Right ventricle myocardium superior (tissue), 1 donor: ENCODE measurements at regions not wholly inside any gene's neighbourhood (a gene's known extent, or its start where the extent isn't known, plus 50 kb on each side); places are given as distances from the start of the nearest gene placed in this dataset.

ENCODE experiments used
- ATAC-seq: fragments of 200-7000 bp; cut with Tn5 transposase; one replicate; pipeline ENCODE4 v1.9.1; 2020; ENCODE audit warnings: mild to moderate bottlenecking; ENCODE audit not compliant: poor library complexity
- DNase-seq: peaks from one replicate; pipeline ENCODE4 v3.0.0-alpha.2; 2020
- intact Hi-C: fragments of 100-400 bp; cut with DNase I; formaldehyde crosslinking; loops from one replicate; pipeline ENCODE4 v1.11.2; 2022
- donor health status: DM: no; HTN: yes; CAD: no; lungs with severe emphysema.

DNA sequence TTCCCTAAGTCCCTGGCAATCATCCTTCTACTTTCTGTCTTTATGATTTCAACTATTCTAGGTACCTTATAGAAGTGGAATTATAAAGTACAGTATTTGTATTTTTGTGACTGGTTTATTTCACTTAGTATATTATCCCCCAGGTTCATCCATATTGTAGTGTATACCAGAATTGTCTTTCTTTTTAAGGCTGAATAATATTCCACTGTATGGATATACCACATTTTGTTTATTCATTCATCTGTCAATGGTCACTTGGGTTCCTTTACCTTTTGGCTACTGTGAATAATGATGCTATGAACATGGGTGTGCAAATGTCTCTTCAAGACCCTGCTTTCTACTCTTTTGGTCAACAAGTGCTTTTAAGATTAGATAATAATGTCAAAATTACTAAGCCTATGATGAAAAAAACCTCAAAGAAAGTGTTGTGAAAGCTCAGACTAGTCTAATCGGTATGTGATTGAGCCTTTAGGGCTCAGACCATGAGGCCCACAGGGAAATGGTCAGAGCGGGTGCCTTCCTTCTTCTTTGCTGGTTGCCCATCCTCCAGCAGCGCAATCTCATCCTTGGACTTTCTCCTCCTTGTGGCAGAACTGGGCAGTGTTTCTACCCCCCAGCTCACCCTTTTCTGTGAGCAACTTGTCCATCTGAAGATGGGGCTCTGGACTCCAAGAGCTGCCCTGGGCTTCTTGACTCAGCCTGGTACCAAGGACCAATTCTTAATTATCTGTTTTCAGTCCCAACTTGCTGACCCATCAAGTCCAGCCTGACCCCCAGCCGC lies 105.4 kb downstream of the TTC8 start:
- intact Hi-C loops, result no loop called here
- DNase-seq (no peak), ATAC-seq (no peak)

DNA sequence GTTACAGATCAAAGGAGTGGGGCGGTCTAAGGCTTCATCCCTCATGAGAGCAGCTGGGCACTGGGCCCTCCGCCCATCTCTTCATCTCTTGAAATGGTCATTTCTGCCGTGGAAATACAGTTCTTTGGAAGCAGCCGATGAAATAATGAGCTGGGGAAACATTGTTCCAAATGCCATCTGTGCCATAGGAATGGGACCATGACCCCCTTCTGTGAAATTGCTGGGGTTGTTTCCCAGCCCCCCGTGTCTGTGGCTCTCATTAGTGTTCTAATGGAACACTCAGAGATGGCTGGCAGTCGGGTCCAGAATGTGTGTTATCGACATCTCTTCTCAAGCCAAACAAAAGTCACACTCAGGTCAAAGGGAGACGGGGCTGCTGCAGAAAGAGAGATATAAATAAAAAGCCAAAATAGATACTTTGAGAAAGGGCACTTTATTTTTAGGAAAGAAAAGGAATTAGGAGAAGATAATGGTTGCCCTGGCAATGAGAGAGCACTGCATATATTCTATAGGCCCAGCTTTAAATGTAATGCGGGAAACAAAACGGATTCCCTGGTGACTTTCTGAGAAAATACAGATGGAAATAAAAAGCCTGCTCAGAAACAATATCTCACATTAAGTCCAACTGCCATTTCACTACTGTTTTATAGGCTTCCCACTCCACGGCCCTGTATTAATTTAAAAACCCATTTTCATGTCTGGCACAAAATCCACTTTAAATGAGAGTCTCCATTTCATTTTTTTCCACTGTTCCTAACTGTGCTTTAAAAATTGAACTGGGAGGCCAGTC lies 107.1 kb downstream of the TTC8 start:
- intact Hi-C loops, result no loop called here
- DNase-seq (no peak), ATAC-seq (no peak)

DNA sequence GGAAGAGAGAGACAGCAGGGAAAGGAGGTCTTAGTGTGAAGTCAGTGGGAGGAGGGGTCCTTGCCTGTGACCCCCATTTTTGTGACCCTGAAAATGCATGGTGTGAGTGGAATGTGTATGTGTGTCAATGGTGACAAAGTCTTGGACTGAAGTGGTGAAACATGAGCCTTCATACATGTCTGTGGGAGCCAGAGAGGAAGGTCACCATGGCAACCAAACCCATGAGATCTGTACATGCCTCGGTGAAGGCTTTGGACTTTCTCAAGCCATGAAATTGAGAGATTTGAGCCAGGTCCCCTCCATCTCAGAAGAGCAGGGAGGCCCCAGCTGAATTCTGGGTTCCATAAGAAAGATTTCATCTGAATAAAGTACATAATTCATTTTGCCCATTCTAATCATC lies 108.7 kb downstream of the TTC8 start:
- ATAC-seq (no peak), DNase-seq (no peak)
- intact Hi-C loops, result no loop called here

DNA sequence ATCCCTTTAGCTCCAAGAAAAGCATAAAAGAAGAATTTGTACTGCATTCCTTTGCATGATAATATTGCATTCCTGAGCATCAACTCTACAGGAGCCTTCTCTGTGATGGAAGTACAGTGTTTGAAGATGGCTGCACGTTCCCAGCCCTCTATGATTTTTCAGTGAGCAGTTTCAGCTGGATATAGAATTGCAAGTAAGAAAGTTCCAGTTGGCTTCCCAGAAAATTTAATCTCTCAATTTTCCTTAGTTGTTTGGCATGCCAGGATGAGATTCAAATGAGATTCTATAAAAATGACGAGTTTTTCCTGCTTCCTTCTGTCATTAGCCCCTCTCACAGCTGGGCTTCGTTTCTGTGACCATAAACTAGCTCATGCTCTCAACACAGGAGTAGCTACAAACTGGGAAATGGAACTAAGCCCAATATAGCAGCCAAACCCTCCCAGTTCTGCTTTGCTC lies 109.9 kb downstream of the TTC8 start:
- ATAC-seq (no peak), DNase-seq (no peak)
- intact Hi-C loops, result no loop called here

DNA sequence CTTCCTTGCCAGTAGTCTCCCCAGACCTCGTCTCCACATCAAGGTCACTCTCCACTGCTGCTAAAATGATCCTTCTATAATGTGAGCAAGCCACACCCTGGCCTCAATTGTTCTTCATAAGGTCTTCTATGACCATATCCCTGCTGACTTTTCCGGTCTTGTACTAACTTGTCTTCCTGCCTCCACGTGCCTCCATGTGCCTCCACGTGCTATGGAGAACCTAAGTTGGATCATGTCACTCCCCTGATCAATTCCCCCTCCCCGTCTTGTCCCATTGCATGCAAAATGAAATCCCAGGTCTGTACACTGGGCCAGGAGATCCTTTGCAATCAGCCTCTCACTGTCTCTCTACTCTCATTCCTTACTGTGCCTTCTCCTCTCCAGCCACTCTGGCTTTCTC lies 110.6 kb downstream of the TTC8 start:
- no peak for DNase-seq
- no peak for ATAC-seq
- intact Hi-C loops, result no loop called here

DNA sequence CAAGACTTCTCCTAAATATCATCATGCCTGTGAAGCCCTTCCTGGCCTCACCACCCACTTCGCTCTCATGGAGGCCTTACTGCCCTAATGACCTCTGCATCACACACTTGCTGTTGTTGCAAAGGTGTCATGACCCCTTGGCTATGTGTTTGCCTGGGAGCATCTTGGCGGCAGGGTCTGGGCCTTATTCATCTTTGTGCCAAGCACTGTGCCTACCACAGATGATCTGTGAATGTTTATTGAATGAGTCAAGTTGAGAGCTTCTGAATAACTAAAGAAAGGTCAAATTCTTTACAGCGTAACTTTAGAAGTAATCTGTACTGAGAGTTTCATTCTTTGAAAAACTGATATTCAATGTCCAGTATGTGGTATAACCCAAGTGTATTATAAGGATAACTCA lies 113.3 kb downstream of the TTC8 start:
- intact Hi-C loops, result no loop called here
- no peak for DNase-seq
- no peak for ATAC-seq

DNA sequence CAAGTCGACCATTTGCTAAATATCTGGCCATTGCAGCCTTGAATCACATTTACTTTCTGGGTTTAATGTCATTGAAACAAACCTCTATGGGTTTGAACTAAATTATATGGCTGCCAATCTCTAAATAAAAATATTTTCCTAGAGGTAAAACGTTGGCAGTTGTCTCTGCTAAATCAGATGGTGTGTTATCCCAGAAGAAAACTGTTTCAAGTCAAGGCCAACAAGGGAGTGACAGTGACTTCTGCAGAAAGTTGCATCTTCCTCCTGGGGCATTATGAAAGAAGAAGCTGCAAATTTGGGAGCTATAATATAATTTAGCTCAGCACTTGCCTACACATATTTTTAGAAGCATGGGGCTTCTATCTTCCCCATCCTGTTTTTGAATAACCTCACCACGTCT lies 116.2 kb downstream of the TTC8 start:
- DNase-seq (no peak), ATAC-seq (no peak)
- intact Hi-C loops, result no loop called here

DNA sequence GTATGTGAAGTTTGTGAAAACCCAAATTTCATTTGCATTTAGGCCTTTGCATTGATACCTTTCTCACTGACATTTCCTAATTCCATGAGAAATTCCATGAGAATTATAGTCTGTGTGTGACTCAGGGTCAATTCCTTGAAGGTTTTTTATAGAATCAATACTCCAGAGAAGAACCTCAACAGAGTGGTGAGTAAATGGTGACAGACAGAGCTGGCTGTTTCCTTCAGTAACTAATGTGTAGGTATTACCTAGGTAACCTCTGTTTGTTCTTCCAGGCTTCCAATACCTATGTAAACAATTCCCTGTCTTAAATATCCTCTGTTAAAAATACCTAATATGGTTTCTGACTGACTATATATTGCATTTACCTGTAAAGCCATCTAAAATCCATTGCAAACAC lies 117.0 kb downstream of the TTC8 start:
- no peak for ATAC-seq
- DNase-seq, result no peak
- intact Hi-C loops, result no loop called here

DNA sequence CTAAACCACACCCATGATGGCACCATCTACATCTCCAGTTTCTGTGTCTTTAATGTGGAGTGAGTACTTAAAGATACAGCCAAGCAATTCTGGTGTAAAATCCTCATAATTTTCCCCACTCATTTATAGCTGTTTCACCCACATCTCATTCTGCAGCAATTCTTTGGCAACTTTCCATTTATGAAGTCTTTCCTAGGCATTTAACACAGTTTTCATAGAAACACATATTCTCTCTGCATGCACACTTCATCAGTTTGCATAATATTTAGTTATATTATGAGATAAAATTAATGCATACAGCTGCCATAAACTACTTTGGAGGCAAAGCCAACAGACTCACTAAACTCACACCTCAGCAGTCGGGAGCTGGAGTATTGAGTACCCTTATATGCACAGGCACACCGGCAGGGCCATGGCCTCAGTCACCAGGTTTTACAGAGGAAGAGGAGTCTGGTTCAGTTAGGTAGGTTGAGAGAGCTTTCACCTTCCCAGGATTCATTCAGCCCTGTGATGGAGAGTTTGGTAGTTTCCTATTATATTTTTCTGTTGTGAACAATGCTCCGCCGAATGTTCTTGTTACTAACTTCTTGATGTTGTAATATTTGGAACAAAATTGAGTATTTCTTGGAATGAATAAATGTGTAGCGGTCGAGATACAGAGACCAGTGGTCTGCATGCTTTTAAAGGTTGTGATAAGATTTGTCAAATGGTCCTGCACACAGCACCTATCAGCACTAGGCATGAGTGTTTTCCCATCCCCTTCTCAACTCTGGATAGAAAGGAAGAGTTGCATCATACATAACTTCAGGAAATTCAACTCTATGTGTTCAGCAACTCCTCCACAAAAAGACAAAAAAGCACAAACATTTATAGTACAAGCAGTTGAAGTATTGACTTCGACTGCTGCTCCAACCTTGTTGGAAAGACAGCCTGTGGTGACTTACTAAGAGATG lies 123.5 kb downstream of the TTC8 start:
- intact Hi-C loops, result no loop called here
- ATAC-seq (no peak), DNase-seq (no peak)

DNA sequence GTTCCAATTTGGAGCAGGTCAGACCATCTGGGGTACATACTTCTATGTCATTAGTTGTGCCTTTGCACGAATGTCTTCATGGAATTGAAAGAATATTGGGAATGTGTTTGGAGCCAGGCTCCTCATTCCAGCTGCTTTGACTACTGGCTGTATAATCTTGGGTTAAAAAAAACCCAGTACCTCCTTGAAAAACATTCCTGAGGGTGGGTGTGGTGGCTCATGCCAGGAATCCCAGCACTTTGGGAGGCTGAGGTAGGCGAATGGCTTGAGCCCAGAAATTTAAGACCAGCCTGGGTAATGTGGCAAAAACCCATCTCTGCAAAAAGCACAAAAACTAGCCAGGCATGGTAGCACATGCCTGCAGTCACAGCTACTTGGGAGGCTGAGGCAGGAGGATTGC lies 125.6 kb downstream of the TTC8 start:
- DNase-seq (no peak), ATAC-seq (no peak)
- intact Hi-C loops, result no loop called here

DNA sequence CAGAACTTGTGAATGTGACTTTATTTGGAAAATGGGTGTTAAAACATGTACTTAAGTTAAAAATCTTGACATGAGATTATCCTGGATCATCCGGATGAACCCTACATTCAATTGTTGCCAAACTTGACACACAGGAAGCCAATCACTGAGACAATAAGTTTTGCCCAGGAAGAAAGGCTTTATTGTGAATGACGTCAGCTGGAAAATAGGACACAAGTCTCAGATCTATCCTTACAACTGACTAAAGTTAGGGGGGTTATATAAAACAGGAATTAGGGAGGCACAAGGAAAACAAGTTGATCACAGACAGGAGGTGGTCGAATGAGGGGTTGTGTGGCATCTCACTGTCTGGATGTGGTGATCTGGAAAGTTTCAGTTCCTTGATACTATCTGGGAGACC lies 126.9 kb downstream of the TTC8 start:
- DNase-seq, result no peak
- intact Hi-C loops, result no loop called here
- ATAC-seq, result no peak

DNA sequence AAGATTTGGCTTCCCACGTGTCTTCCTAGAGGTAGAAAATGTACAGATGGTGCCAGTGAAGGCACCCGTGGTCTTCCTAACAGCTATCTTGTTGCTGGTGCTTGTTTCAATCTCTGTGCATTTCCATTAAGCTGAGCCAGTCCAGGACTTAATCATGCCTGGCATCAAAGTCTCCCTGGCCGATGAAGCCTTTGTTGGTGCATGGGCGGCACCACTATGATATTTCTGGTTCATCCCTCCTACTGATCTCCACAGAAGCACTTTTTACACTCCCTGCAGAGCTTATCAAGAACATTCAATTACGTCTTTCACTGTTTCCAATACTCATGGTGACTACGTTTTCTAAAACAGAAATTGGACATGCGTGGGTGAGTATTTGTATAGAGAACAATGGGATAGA lies 128.4 kb downstream of the TTC8 start:
- intact Hi-C loops, result no loop called here
- no peak for ATAC-seq
- DNase-seq, result no peak

DNA sequence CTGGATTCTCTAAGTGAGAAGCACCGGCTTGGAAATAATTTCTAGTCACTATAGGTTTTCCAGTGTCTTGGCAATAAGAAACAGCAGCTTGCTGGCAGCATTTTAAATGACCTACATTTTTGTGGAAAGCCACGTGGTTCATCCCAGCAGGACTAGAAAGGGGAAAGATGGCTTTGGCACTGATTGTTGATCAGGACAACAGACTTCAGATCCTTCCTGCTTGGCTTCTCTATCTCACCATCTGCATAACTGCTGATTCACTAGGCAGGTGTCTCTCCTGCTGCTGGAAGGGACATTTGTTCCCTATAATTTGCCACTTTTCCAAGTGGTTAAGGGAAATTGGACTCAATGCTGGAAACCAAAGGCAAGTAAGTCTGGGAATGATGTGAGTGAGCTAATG lies 131.0 kb downstream of the TTC8 start:
- intact Hi-C loops, result no loop called here
- ATAC-seq (no peak), DNase-seq (no peak)

DNA sequence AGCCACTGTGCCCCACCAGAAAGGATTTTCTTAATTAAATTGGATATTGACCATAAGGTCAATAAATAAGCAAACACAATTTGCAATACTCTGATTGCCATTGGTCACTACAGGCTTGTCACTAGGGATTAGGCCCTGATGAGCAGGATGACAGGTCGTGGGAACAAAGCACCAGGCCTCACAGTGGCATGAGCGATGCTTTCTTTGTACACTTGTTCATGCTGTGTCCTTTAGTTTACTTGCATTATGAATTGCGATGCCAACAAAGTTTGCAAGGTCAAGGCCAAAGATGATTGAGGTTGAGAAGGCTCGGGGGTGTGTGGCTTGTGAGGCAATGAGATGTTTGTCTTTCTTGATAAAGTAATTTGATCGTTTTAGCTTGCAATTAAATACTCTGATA lies 136.0 kb downstream of the TTC8 start:
- intact Hi-C loops, result no loop called here
- no peak for ATAC-seq
- no peak for DNase-seq

DNA sequence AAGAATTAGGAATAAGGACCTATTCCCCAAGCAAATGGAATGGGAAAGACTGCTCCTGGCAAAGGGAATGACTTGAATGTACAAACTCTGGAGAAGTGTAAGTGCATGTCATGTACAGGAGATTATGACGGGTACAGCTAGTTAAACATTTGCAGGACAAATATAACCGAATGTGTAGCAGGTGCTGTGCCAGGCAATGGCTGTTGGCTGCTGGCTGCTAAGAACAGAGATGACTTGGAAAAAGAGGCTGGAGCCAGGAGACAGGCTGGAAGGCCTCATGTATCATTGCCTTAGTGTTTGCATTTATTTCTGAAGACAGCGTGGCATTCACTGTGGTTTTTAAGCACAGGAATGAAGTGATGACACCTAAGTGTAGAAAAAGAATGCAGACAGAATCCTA lies 136.8 kb downstream of the TTC8 start:
- intact Hi-C loops, result no loop called here
- ATAC-seq, result peak; percentile 39

DNA sequence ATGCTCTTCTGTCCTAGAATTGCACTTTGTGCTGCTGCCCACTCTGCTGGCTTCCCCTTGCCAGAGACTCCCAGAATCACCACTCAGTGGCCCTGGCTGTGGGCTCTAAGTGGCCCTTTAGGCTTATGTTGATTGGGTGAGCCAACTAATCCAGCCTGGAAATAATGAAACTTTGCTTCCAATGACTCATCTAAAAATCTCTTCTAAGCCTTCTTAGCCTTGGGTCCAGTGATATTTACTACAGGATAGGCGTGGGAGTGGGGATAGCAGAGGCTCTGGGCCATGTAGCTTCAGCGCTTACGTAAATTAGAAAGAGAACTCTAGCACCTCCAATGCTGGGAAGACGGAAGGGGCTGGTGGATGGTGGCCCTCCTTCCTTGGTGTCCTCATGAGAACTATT lies 137.9 kb downstream of the TTC8 start:
- DNase-seq (no peak), ATAC-seq (no peak)
- intact Hi-C loops, result no loop called here

More for the DNA sequence above, 136.8 kb downstream of the TTC8 start:
- no peak for DNase-seq

DNA sequence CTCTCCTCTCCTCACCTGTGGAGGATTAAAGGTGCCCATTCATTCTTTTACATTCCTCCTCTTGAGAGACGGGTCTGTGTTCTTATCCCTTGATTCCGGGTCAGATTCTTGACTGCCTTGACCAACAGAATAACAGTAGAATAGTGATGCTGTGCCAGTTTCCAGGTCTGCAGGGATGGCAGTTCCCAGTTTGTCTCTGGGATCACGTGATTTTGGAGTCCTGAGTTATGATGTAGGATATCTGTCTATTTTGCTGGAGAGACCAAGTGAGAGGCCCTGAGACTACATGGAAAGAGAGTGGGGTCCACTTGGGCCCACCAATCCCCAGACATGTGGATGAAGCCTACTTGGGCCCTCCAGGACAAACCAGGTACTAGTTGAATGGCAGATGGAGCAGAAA lies 142.8 kb downstream of the TTC8 start:
- intact Hi-C loops, result no loop called here
- ATAC-seq (no peak), DNase-seq (no peak)

DNA sequence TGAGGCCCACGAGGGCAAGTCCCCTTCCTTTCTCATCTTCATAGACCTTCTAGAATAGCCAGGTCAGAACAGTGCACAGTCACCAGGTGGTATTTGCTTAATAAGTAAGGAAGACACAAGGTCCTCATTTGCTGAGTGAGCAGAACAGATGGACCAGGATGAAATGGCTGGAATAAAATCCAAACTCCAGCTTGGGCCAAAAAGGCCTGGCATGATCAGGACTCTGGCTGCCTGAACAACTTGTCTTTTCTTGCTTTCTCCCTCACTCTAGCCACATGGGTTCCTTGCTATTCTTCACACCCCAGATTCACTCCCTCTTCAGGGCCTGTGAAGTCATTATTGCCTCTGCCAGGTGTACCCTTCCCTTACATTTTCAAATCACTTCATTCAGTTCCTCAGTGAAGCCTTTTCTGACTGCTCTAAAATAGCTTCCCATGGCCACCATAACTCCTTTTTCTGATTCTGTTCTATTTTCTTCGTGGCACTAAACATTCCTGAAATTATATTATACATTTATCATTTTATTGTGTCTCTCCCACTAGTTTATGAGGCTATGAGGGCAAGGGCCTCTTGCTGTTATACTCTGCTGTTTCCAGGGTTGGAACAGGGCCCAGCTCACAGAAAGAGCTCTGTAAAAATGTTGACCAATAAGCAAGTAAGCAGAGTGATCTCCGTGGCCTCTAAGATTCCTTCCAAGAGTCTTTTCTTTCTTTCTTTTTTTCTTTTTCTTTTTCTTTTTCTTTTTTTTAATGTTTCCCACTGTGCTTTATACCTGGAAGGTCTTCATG lies 150.8 kb downstream of the TTC8 start:
- intact Hi-C loops, result no loop called here

DNA sequence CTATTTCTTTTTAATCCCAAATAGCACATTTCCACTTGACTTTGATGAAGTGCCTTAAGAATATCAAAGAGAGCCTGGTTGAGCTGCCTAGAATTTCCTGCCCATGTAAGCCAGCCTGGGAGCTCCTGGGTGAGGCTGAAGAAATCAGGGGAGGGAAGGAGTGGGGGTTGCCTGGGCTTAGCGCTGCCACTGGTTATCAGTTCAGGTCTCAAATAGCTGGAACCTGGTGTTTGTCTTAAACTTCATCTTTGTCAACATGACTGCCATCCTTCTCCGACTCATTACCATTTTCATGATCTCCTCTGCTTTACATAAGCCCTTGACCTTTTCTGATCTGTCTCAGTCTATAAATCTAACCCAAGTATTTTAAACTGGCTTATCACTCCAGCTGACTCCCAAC lies 151.5 kb downstream of the TTC8 start:
- DNase-seq, result no peak
- no peak for ATAC-seq
- intact Hi-C loops, result no loop called here

More for the DNA sequence above, 150.8 kb downstream of the TTC8 start:
- no peak for DNase-seq
- ATAC-seq, result no peak
